ENCODE measurements at regions not wholly inside any gene's neighbourhood (a gene's known extent, or its start where the extent isn't known, plus 50 kb on each side); places are given as distances from the start of the nearest gene placed in this dataset.

DNA sequence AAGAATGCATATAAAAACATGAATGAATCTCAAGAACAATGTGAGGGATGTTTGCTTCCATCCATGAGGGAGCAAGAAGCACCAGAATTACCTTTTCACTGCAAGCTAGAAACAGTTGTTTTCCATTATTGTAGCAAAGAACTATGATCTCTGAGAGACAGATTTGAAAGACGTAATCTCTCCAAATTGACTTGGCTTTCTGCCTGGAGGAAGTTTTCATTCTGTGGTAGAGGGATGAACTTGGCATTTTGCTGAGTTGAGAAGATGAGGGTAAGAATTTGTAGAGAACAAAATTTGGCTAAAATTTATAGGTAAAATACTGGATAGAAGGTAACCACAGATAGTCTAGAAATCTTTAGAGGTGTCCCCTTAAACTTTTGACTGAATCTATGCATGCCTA is 496.8 kb downstream of the TDRD3 start:
- TF ChIP-seq CTCF (IDR thresholded peaks at IDR 0.05) (no peak), POLR2A (IDR thresholded peaks at IDR 0.05) (no peak), EP300 (IDR thresholded peaks at IDR 0.05) (no peak), POLR2AphosphoS5 (IDR thresholded peaks at IDR 0.05) (no peak)

All from gastroesophageal sphincter (tissue), 3 donors.